ENCODE measurements at regions not wholly inside any gene's neighbourhood (a gene's known extent, or its start where the extent isn't known, plus 50 kb on each side); places are given as distances from the start of the nearest gene placed in this dataset.
"Not testable (repeated sequence)": the region's sequence is repeated elsewhere in the genome, so short reads cannot be mapped to it uniquely, and the experiment has no call there.

- DNase-seq (ENCODE audit: low spot score), result no peak
Observed at GRCh38 chr6:159440911-159441703, 251.9 kb downstream of the SOD2 start.

- no peak for DNase-seq (ENCODE audit: low spot score)
Observed at GRCh38 chr6:159440349-159440748, 252.7 kb downstream of the SOD2 start.

DNA sequence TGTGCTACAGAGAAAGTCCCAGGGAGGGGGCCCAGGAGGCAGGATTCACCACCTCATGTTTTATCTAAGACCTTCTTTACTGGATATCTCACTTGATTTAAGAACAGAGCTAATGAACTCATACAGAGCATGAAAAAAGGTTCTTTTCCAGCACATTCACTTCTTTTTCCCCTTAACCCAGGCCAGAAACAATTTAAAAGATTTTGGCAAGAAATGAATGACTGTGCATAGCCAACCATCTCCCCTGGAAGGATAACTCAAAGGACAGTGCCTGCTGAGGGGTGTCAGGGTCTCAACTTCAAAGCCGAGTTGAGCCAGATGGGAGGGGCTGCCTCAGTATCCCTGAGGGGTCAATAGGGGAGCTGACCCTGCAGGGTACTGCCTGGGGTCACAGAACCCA, 253.4 kb downstream of the SOD2 start:
- no peak for DNase-seq (ENCODE audit: low spot score)

DNA sequence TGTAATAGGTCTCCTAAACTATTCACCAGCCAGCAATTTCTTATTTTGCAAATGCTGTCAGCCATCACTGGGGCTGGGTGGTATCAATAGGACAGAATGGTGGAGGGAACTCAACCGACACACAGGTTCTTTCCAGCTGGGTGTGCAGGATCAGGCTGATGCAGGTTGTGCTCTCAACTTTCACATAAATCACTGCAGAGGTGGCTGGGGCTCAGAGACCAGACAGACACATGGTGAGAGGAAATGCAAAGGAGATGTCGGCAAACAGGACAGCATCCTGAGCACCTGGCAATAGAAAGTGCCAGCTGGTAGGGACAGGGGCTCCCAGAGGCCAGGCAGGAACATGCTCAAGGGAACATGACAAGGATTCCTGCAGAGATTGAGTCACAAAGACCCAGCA, 254.9 kb downstream of the SOD2 start:
- no peak for DNase-seq (ENCODE audit: low spot score)

GRCh38 chr6:159436581-159436980, 256.5 kb downstream of the SOD2 start:
- DNase-seq (ENCODE audit: low spot score), result no peak

DNA sequence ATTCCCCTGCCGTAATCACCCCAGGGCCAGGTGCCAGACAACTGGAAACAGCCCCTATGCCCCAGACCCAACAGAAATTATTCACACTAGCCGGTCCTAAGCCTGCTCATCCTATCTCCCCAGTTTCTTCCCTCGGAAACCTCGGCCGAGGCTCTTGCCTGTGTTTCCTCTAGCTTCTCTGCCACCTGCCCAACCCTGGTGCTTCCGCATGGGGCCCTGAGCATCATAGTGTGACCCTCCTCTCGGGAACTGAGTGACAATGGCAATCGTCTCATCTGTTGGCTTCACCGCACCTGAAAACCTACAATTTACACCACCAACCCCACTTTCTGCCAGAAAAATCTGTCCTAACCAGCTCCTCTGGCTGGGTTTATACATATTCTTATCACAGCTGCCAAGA, 257.3 kb downstream of the SOD2 start:
- DNase-seq (ENCODE audit: low spot score), result no peak

DNA sequence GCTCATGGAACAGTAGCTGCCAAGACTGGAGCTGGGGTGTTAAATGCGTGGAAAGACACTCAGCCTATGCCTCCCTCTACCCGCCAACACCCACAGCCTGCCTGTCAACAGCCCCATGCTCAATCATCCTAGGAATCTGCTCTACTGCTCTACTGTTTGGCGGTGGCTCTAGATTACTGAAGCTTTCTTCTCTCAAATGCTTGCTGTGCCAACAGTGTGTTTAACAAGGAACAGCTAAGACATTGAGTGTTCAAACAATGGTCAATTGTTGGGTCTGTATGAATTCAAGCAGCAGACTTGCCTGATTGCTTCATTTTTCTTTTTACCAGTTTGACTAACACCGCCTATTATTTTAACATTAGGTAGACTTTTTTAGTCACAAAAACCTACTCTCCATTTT, 258.6 kb downstream of the SOD2 start:
- DNase-seq (ENCODE audit: low spot score), result no peak

DNA sequence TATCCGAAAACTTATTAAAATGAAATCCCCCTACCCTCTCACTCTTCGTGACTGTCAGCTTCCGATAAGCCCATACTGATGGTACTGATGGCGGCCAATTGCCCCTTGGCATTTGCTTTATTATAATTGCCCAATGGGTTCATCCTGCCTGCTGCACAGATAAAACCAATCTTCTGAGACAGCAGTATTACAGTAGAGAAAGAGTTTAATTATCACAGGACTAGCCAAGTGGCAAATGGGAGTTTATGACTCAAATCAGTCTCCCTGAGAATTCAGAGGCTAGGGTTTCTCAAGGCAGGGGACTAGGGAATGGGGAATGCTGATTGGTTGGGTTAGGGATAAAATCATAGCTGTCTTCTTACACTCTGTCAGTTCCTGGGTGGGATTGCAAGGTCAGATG, 259.5 kb downstream of the SOD2 start:
- DNase-seq (ENCODE audit: low spot score), result no peak

DNA sequence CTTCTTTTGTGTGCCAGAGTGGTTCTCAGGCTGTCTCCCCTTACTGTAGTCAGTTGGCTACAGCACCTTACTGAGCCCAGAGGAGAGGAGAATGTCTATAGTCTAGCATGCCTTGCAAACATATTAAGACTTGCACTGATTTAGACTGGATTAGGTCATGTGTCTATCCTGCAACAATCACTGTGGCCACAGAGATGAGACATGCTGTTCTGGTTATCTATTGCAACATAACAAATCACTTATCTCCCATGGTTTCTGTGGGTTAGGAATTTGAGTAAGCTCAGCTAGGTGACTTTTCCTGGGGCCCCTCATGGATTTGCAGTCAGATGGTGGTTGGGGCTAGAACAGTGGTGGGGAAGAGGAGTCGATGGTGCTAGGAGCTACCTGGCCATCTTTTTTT, 261.3 kb downstream of the SOD2 start:
- DNase-seq (ENCODE audit: low spot score), result no peak

DNA sequence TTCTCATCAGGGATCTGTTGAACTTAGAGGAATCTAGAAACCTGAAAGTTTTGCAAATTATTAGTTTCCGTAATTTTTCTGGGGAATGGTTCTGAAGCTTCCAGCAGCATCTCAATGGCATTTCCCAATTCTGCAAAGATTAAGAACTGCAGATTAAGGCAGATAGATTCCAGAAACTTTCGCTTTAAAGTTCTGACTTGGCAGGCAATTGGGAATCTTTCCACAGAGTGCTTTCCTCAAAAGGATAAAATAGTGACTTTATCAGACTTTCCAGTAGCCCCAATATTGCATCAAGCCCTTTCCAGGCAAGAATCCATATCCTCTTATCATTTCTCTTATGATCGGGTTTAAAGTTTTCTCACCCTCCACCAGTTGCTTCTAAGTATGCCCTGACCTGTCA, 261.1 kb downstream of the FNDC1 start:
- DNase-seq (ENCODE audit: low spot score), result no peak

DNA sequence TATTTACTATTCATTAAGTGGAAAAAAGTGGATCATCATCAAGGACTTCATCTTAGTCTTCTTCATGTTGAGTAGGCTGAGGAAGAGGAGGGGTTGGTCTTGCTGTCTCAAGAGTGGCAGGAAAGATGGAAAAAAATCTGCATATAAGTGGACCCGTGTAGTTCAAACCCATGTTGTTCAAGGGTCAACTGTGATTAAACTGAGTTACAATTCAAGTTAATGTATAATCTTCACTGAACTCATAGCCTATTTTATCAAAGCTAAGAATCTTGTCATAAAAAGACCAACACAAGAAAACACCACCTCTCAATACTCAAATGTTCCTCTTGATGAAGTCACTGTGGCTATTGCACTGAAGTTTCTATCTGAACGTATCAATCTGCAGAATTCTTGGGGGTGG, 260.2 kb downstream of the FNDC1 start:
- no peak for DNase-seq (ENCODE audit: low spot score)

GRCh38 chr6:159427771-159428170, 258.6 kb downstream of the FNDC1 start:
- no peak for DNase-seq (ENCODE audit: low spot score)

DNA sequence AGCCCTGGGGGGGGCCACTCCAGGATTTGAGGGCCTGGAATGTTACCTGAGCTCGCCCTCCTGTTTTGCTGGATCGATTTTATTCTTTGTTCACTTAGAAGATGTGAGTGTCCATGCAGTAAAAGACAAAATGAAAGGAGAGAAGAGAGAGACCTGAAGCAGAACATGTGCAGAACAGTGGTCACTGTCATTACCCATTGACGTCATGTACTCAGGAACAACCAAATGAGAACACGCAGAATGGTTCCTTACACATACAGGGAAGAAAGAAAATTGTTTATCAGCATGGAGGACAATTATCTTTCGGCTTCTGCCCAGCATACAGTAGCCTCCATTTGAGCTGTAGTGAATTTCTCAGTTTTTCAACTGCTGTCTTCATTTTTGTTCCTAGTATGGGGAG, 258.1 kb downstream of the FNDC1 start:
- DNase-seq (ENCODE audit: low spot score), result no peak

GRCh38 chr6:159425421-159425820, 256.2 kb downstream of the FNDC1 start:
- no peak for DNase-seq (ENCODE audit: low spot score)

GRCh38 chr6:159422041-159422984, 253.1 kb downstream of the FNDC1 start:
- no peak for DNase-seq (ENCODE audit: low spot score)

DNA sequence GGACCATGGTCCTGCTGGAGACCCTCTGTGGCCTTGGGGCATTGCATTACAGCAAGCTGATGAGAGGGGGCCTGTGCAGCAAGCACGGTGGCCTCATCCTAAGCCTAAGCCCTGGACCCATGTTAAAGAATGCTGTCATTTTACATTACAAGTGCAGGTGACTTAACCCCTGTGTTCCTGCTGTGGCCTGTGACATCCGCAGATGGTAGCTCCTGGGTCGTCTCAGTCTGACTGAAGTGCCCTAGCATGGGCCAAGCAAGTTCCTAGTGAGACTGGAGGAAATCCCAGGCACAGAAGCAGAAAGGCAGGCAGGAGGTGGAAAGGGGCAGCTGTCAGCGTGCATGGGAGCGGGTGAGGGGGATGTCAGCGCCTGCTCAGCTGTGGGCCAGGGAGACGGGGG, 252.4 kb downstream of the FNDC1 start:
- DNase-seq (ENCODE audit: low spot score), result no peak

- DNase-seq (ENCODE audit: low spot score), result no peak
Observed at GRCh38 chr6:159418997-159419396, 249.8 kb downstream of the FNDC1 start.

DNA sequence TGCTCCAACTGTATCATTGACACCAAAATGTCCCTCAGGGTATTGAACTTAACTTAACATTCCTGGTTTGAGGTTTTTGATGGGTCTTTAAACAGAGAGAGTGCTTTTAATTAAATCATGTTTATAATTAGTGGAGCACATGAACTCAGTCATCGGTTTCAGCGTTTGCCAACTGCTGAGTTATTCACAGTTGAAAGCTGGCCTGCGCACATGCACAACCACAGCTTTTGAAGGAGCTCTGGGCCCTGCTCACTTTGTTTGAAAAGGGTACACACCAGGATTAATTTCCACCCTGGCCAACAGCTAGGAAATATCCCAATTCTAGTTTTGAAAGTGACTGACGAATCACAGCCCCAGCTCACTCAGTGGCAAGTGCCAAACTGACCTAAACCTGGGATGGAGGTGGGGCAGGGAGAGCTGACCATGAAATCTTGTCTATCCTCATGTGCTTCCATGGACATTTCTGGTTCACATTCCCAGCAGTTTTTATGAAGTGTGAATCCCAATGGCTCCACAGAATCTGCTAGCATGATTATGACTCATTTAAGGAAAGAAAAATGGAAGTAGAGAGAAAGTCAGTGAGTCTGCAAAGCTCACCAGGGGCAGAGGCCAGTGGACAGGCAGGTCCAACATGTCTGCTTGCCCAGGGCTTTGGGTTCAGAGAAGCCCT, 247.8 kb downstream of the FNDC1 start:
- DNase-seq (ENCODE audit: low spot score), result no peak

DNA sequence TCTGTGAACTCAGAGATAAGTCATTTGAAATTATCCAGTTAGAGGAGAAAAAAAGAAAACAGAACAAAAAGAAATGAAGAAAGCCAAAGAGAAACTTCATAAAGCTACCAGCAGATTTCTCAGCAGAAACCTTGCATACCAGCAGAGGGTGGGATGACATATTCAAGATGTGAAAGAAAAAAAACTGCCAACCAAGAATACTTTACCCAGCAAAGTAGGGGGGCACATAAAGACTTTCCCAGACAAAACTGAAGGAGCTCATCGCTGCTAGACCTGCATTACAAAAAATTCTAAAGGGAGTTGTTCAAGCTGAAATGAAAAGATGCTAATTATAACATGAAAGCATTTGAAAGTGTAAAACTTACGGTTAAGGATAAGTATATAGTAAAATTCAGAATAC, 246.3 kb downstream of the FNDC1 start:
- DNase-seq (ENCODE audit: low spot score), result no peak

DNA sequence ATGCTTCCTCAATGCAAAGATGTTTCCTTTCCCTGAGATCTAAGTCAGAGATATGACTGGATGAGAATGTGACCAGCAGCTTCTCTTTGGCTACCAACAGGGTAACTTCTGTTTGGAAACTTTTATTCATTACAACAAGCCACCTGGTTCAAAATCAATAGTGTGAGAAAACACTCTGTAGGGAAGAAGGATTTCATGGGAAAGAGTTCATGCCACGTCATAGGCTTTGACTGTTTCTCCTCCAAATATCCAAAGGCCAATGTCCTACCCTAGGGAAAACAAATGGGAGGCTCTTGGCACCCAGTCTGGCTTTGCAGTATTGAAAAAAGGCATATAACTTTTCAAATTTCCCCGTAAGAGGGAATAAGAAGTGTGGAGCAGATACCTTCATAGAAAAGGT, 245.5 kb downstream of the FNDC1 start:
- DNase-seq (ENCODE audit: low spot score), result no peak

DNA sequence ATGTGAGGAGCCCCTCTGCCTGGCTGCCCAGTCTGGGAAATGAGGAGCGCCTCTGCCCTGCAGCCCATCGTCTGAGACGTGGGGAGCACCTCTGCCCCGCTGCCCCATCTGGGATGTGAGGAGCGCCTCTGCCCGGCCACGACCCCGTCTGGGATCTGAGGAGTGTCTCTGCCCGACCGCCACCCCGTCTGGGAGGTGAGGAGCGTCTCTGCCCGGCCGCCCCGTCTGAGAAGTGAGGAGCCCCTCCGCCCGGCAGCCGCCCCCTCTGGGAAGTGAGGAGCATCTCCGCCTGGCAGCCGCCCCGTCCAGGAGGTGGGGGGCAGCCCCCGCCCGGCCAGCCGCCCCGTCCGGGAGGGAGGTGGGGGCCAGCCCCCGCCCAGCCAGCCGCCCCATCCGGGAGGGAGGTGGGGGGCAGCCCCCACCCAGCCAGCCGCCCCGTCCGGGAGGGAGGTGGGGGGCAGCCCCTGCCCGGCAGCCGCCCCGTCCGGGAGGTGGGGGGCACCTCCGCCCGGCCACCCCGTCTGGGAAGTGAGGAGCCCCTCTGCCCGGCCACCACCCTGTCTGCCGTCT, 238.1 kb downstream of the FNDC1 start:
- DNase-seq (ENCODE audit: low spot score), result not testable (repeated sequence)

DNA sequence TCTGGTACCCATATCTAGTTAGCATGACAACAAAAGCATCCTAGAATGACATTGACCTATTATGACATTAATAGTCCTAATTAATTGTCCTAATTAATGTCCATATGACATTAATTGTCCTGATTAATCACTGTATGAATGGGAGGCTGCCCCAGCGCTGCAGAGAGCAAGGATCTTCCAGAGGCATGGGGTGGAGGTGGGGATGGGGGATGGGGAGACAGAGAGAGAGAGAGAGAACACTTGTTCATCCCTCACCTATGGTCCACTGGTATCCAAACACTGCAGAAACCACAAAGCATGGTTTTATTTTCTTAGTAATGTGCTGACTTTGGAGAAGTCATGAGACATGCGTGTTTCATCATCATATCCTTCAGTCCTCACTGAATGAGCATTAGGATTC, 235.1 kb downstream of the FNDC1 start:
- no peak for DNase-seq (ENCODE audit: low spot score)
